ENCODE measurements at regions not wholly inside any gene's neighbourhood (a gene's known extent, or its start where the extent isn't known, plus 50 kb on each side); places are given as distances from the start of the nearest gene placed in this dataset.
A peak's percentile ranks its signal among the peaks of the same experiment; 100 is the strongest.
"Not testable (repeated sequence)": the region's sequence is repeated elsewhere in the genome, so short reads cannot be mapped to it uniquely, and the experiment has no call there.

GRCh38 chr14:19346074-19346480 is 88.1 kb downstream of the POTEG start:
- TF ChIP-seq CTCF (IDR thresholded peaks at IDR 0.05): peak; percentile 24
- CTCF ChIA-PET; H3K36me3 ChIP-seq (replicated peaks in 1 of 2; ENCODE audit: control insufficient read depth in 1 of 2, insufficient read depth in 2 of 2, low read length in 1 of 2); H3K4me1 ChIP-seq (ENCODE audit: control insufficient read depth in 1 of 2, insufficient read depth in 2 of 2, low read depth in 1 of 2, low read length in 1 of 2); H3K9me3 ChIP-seq; H3K27me3 ChIP-seq (ENCODE audit: insufficient read depth); H4K20me1 ChIP-seq (ENCODE audit: insufficient read depth); H3K9me2 ChIP-seq; H3K79me2 ChIP-seq (ENCODE audit: insufficient read depth); H3F3A ChIP-seq (replicated peaks; ENCODE audit: insufficient read depth); H2AFZ ChIP-seq (ENCODE audit: low read depth); POLR2A ChIA-PET; H3K27ac ChIP-seq (ENCODE audit: low read depth in 2 of 2, low read length in 1 of 2); H3K9ac ChIP-seq; DNase-seq: not testable (repeated sequence)
- WGBS (ENCODE audit: low lambda C conversion rate): 2% methylated on average over 8 of the region's 17 CpGs
- Histone ChIP-seq H3K4me2 (peak overlapping the region; percentile 92), H3K4me3 (ENCODE audit: low read depth in 2 of 2, low read length in 1 of 2) (peak overlapping the region in 1 of 2 experiments; percentile 44; a peak in 2 of 4 replicates)

GRCh38 chr14:19346636-19347035 is 87.5 kb downstream of the POTEG start:
- H3F3A ChIP-seq (replicated peaks; ENCODE audit: insufficient read depth); DNase-seq; H3K36me3 ChIP-seq (replicated peaks in 1 of 2; ENCODE audit: control insufficient read depth in 1 of 2, insufficient read depth in 2 of 2, low read length in 1 of 2); H3K27me3 ChIP-seq (ENCODE audit: insufficient read depth); H3K9me2 ChIP-seq; POLR2A ChIA-PET; H3K4me2 ChIP-seq; H4K20me1 ChIP-seq (ENCODE audit: insufficient read depth); CTCF ChIA-PET; H3K4me1 ChIP-seq (ENCODE audit: control insufficient read depth in 1 of 2, insufficient read depth in 2 of 2, low read depth in 1 of 2, low read length in 1 of 2); H3K9me3 ChIP-seq; H2AFZ ChIP-seq (ENCODE audit: low read depth); H3K9ac ChIP-seq; H3K27ac ChIP-seq (ENCODE audit: low read depth in 2 of 2, low read length in 1 of 2); H3K4me3 ChIP-seq (ENCODE audit: low read depth in 2 of 2, low read length in 1 of 2); H3K79me2 ChIP-seq (ENCODE audit: insufficient read depth): not testable (repeated sequence)
- no CpG with 5 or more reads among the region's 15 CpGs for WGBS (ENCODE audit: low lambda C conversion rate)

GRCh38 chr14:19347112-19347511 is 87.0 kb downstream of the POTEG start:
- H3K27ac ChIP-seq (ENCODE audit: low read depth in 2 of 2, low read length in 1 of 2); H3K79me2 ChIP-seq (ENCODE audit: insufficient read depth); DNase-seq; H4K20me1 ChIP-seq (ENCODE audit: insufficient read depth); H3K36me3 ChIP-seq (replicated peaks in 1 of 2; ENCODE audit: control insufficient read depth in 1 of 2, insufficient read depth in 2 of 2, low read length in 1 of 2); H3K4me3 ChIP-seq (ENCODE audit: low read depth in 2 of 2, low read length in 1 of 2); H3K4me1 ChIP-seq (ENCODE audit: control insufficient read depth in 1 of 2, insufficient read depth in 2 of 2, low read depth in 1 of 2, low read length in 1 of 2); H3F3A ChIP-seq (replicated peaks; ENCODE audit: insufficient read depth); H2AFZ ChIP-seq (ENCODE audit: low read depth); H3K9ac ChIP-seq; CTCF ChIA-PET; H3K9me2 ChIP-seq; H3K9me3 ChIP-seq; H3K27me3 ChIP-seq (ENCODE audit: insufficient read depth); POLR2A ChIA-PET; H3K4me2 ChIP-seq: not testable (repeated sequence)
- 40% methylated on average over 1 of the region's 8 CpGs for WGBS (ENCODE audit: low lambda C conversion rate)

Small RNA genes in the stretch of these regions (small RNA-seq; reads per million reads assigned to genes)
- gene AL589743.6: 0 reads per million in 7 experiments
